IPS-NIHi7 (cell line): ENCODE measurements at regions not wholly inside any gene's neighbourhood (a gene's known extent, or its start where the extent isn't known, plus 50 kb on each side); places are given as distances from the start of the nearest gene placed in this dataset.
"Not testable (repeated sequence)": the region's sequence is repeated elsewhere in the genome, so short reads cannot be mapped to it uniquely, and the experiment has no call there.

ENCODE experiments used
- DNase-seq: peaks from one replicate; pipeline ENCODE4 v3.0.0; 2012; ENCODE audit warnings: mixed read lengths; ENCODE audit errors: extremely low spot score

DNA sequence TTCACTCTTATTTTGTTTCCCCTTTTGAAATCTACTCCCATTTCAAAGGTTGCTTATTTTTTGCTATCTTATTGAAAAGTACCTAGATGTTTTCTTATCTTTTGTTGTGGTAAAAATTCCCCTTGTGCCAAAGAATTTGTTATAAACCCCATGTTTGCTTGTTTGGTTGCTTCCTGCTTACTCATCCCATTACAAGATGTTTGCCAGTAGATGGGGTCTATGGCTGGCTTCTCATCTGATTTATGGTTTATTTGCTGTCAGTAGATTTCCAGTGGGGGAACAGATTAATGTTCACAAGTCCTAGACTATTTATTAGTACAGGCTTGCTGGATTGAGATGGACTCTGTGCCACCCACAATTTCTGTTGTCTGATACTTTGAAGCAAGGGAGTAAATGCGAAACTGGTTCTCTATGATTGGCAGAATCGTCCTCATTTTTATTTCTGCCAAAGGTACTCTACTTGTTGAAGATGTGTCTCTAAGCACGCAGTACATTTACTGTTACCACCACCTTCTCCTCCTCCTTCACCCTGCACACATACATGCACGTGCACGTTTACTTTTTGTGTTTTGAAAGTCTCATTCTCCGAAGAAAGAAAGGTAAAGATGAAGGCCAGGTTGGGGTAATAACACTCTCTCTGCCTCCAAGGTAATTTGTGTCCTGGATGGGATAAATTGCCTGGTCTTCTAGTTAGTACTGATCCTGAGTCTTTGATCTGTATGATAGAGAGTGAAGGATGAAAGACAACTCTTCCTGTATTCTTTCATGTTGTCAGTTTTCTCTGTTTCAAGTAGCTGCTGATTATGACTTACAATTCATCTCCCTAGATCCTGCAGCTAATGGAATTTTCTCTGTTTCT, 117.2 kb upstream of the ATP2B1 start:
- DNase-seq: no peak

DNA sequence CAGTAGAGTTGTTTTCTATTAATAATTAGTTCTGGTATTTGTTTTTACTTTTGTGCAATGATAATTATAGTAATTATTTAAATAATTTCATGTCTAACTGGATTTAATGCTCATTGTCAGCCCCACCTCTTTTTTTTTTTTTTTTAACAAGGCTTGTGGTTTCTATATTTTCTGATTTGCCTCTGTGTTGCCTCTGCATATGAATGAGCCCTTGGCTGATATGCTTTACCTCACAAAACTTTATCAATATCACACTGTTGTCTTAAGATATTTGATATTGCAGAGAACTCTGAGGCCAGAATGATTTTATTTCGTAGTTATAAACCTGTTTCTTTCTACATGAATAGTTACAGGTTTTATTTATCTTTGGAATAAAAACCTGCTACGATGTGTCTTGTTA, 116.2 kb upstream of the ATP2B1 start:
- DNase-seq: no peak

DNA sequence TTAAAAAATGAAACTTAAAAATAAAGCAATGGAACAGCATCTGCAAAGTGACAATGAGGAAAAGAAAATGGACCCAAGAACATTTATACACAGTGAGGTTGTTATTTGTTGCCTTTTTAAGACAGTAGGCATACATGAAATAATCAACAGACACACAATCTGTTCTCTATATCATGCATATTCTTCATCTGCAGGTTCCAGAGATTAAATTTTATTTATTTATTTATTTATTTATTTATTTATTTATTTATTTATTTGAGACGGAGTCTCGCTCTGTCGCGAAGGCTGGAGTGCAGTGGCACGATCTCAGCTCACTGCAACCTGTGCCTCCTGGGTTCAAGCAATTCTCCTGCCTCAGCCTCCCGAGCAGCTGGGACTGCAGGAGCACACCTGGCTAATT, 114.4 kb upstream of the ATP2B1 start:
- DNase-seq: not testable (repeated sequence)

DNA sequence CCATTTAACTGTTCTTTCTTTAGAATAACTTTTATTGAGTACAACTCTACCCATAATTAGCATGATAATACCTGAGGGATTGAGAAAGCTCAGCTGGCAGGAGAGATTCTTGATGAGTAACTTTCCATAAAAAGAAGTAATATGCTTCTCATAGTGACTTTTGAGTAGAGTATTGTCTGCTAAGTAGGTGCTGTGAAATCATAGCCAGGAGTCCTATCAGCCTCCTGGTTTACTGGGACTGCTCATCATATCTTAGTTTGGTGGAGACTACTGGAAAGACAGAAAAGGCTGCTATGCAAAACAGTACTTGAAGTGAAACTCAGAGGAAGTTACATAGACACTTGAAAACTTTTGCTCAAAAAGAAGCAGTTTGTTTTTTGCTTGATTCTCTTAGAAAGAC, 113.3 kb upstream of the ATP2B1 start:
- no peak for DNase-seq

DNA sequence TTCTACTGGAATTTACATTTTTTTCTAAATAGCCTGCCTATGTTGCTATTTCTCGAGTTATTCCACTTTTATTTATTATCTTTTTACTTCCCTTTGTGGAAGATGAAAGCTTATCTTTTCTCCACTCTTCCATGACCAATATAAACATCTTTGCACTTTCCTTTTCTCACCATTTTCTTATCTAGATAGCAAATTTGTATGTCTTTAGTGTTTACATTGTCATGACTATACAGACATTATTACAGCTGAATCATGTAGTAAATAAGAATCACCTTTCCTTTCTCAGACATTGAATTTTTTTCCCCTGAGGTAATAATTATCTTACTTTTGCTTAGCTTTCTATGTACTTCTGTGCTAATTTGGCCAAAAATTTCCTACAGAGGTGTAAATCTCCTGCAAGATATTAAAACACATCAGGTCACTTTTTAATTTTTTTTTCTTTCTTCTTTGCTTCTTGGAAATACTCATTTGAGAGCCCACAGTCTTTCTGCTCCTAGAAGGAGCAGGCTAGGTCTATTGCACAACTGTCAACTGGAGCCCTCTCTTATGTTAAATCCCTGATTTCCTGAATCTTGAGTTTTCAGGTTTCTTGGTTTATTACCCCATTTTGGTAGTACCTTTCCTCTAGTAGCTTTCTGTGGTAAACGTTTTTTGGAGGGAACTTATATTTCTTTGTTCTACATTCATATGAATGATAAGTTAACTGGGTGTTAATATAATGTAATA, 109.0 kb upstream of the ATP2B1 start:
- no peak for DNase-seq

DNA sequence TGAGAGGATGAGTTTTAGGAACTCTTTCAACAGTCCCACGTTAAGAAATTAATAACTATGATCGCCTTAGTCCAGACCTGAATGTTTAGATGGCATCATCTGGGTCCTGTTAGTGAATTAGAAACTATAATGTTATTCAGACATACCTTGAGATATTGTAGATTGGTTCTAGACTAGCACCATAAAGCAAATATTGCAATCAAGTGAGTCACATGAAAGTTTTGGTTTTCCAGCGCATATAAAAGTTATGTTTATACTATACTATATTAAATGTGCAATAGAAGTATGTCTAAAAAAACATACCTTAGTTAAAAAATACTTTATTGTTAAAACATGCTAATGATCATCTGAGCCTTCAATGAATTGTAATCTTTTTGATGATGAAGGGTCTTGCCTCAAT, 106.6 kb upstream of the ATP2B1 start:
- no peak for DNase-seq

DNA sequence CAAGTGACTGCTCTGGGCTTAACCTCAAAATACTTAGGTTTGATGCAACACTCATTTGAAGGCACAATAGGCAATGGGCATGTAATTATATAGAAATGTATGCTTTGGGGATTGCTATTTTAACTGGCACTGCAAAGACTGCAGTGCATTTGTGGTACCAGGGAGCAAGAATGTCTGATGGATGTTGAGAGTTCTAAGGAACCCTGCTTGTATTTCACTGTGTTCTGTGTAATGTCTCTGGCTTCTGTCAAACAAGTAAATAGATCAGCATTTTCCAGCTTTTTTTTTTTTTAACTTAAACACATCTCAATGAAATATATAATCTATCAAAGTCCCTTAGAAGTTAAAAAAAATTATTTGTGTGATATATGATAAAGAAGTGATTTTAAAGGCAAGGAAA, 94.8 kb upstream of the ATP2B1 start:
- no peak for DNase-seq

DNA sequence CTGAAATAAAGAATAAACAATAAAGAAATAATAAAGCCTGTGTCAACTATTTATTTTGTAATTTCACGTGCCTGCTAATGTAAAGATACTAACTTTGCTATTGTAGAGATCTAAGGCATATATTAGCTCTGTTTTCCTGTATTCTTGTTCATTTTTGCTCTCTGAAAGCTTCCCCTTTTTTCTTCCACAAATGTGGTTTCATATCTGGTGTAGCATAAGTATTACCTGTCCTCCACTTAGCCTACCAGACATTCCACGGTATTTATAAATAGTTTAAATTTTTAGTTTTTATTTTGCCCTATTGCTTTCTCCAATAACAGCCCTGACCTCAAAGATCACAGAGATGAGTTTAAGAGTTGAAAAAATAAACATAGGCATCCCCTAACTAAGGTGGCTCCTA, 92.6 kb upstream of the ATP2B1 start:
- no peak for DNase-seq

DNA sequence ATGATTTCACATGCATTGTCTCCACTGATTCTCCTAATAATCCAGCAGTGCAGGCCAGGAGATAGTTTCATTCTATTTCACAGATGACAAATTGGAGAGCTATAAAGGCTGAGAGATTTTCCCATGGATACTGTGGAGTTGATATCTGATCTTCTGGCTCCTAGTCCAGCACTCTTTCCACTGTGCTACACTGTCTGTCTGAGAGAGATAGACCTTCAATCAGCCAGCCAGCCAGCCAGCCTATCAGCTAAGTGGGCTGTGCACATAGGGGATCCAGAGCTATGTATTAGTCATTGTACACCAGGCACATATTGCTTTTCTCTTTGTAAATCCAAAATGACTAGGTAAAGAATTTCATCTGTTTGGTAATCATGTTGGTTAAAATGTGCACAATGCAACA, 91.8 kb upstream of the ATP2B1 start:
- DNase-seq: no peak

DNA sequence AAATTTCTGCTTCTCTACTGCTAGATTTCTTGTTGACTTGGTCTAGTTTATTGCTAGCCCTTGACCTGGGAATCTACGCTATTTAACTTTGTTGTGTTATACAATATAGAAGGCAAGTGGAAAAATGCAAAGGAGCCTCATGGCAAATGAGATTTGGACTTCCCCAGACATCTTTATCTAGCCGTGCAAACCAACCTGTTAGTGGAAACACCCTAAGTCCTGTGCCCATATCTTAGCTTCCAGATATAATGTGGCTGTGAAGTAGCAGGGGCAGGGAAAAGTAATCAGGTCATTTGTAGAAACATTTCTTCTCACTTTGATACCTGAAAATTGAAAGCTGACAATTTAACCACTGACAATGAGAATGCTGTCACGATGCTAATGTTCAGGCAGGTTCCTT, 90.7 kb upstream of the ATP2B1 start:
- no peak for DNase-seq

DNA sequence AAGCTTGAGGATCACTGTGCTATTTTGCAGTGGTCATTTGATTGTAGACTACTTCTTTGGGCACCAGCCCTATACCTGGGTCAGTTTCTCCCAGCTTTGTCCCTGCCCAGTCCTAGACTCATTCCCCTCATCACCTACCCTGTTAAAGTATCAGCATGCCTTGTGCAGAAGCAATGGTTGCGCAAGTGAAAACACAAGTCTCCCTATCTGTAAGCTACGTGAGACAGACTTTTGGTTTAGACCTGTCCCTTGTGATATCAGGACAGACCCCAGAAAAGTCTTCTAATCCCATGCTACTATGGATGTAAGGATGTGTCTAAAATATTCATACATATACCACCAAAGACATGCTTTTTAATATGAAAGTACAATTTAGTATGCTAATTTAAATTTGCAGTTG, 88.8 kb upstream of the ATP2B1 start:
- DNase-seq: no peak

DNA sequence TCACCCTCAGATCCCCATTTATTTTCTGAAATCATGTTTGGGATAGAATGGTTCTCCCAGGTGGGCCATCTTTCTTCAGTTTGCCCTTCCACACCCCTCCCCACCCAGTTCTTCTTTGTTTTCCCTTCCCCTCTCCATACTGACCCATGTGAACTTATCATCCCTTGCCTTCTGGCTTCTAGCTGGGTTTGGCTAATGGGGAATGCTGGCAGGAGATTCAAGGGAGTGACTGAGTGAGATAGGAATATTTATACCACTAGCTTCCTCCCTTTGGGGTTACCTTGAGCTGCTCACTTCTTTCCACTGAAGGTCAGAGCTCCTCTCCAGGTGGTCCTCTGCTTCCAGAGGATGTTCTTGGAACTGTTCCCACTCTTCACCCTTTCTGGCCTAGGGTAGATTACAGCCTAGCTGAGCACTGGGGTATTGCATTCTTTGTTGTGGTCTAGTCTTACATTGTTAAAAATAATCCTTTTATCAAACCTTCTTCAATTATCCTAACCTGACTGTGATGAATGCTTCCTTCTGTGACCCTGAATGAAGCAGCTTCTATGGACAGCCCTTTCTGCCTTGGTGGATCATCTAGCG, 88.3 kb upstream of the ATP2B1 start:
- DNase-seq: no peak

DNA sequence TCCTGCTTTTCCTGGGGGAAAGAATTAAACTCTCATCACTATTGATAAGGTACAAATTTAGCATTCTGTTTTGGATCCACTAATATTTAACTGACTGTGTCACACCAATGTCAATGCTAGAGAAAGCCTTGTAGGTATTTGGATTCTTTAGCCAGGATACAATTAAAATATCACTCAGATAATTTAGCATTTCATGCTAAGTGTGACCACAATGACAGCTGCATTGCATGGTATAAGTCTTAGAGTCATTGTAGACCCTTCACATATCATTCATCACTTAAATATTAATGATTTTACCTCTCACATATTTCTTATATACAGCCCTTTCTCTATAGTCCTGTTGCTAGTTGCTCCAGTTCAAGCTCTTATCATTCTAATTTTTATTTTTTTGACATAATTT, 85.3 kb upstream of the ATP2B1 start:
- no peak for DNase-seq

DNA sequence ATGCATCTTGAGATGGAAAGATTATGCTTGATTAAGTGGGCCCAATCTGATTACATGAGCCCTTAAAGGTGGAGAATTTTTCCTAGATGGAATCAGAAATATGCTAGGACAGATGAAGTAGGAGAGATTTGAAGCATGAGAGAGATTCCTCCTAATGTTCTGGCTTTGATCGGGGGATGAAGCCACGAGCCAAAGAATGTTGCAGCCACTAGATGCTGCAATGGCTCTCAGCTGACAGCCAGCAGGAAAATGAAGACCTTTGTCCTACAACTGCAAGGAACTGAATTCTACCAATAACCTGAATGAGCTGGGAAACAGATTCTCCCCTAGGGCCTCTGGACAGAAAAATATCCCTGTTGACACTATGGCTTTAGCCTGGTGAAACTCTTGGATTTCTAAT, 82.6 kb upstream of the ATP2B1 start:
- no peak for DNase-seq

DNA sequence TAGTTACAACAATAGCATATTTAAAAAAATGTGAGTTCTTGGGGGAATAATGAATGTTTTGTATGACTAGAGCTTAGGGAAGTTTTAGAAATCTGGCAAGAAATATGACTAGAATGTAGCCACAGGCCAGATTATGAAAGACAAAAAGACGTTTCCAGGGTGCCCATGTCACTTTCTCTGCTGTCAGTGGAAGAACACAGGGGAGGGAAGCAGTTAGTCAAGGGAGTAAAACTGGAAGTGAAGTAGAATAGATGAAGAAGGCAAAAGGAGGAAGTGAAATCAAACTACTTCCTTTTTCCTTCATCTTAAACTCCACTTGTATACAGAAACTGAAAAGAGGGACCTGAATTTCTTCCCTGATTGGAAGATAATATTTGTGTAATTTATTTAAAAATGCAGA, 81.2 kb upstream of the ATP2B1 start:
- no peak for DNase-seq

DNA sequence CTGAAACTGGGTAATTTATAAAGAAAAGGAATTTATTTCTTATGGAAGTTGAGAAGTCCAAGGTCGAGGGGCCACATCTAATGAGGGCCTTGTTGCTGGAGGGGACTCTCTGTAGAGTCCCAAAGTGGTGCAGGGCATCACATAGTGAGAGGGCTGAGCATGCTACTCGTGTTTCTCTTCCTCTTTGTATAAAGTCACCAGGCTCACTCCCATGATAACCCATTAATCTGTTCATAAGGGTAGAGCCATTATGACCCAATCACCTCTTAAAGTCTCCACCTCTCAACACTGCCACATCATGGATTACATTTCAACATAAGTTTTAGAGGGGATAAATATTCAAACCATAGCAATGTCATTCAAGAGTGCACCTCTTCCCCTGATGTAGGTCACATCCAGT, 79.1 kb upstream of the ATP2B1 start:
- DNase-seq: no peak

DNA sequence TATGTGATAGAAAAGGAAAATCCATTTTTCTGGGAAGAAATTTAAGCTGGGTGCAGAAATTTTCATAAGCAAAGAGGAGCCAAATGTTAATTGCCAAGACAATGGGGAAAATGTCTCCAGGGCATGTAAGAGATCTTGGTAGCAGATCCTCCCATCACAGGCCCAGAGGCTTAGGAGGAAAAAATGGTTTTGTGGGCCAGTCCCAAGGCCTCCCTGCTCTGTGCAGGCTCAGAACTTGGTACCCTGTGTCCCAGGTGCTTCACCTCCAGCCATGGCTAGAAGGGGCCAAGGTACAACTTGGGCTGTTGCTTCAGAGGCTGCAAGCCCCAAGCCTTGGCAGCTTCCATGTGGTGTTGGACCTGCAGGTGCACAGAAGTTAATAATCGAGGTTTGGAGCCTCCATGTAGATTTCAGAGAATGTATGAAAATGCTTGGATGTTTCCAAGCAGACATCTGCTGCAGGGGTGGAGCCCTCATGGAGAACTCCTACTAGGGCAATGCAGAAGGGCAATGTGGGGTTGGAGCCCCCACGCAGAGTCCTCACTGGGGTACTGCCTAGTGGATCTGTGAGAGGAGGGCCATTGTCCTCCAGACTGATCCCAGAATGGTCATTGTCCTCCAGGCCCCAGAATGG, 77.7 kb upstream of the ATP2B1 start:
- DNase-seq: no peak

DNA sequence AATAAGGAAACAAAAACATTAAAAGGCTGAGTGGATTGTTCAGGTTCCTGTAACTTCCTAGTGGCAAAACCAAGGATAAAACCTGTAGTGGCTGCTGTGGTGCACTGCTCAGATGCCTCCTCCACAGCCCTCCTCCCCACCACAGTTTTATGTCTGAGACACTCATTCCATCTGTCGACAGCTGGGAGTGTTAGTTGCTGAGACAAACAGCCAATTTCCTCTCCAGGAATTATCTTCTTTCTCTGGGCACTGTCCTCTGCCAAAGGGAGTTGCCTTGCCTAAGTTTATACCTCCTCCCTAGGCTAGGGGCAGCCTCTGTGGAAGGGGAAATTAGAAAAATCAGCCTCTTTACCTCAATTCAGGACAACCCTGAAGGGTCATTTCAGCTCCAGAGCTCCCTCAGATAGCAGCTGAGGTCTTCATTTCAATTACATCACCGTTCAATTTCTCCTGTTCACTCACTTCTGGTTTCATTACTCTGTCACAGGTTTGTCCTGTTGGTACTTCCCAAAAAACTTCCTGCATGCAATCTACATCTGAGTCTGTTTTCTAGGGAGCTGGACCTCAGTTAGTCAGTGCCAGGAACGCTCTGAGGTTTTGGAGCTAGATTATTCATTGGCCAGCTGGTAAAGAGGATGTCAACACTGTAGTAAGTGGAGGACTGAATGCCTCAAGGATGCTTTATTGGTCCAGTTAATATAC, 74.9 kb upstream of the ATP2B1 start:
- peak; percentile 12 for DNase-seq

DNA sequence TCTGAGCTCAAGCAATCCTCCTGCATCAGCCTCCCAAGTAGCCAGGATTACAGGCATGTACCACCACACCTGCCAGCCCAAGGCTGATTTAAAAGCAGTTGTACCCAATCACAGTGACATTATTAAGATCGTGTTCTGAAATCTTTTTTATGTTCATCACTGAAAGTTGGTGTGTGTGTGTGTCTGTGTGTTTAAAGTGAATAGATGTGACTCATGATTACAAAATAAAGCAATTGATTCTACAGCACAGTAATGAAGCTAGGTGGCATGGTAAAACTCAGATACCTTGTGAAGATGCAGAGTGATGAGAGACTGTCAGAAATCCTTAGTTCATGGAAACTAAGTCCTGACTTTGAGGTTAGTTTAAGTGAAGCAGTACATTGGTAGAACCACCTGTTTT, 74.2 kb upstream of the ATP2B1 start:
- DNase-seq: no peak

DNA sequence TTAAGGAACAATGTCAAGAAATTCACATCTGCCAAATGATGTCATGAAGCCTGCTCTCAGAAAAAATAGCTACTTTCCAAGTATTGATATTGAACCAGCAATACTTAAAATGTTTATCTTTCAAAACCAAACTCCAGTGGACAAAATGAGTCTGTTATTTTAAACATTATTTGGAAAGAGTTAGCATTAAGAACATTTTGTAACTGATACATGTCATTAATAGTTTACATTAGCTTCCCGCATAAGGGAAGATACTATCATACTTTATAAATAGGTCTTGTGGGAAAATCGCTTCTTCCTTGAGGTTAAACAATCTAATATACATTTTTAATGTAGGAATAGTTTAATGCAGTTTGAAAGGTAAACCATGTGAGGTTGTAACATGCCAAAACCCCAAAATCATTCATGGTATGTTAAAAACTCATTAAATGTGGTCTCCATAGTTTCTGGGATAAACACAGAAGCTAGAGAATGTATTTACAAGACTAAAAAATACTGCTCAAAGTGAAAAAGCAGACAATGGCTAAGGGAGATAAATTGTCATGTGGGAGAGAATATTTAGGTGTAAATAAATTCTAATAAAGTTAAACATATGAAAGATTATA, 73.4 kb upstream of the ATP2B1 start:
- no peak for DNase-seq

DNA sequence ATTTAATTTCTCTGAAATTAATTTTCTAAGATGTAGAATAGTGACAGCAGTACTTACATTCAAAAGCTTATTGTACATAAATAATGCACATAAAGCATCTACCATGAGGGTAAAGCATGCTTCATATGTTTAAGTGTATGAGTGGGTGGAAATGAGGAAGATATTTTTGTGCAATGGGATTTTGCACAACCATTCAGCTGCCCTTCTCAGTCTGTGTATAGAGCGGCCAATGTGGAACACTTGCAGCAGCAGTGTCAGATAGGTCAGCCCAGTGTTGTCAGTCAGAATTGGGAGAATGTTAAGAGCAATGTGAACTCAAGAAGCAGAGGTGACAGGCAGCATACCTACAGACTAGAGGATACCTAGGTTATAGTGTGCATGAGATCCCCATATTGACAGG, 72.5 kb upstream of the ATP2B1 start:
- DNase-seq: no peak

DNA sequence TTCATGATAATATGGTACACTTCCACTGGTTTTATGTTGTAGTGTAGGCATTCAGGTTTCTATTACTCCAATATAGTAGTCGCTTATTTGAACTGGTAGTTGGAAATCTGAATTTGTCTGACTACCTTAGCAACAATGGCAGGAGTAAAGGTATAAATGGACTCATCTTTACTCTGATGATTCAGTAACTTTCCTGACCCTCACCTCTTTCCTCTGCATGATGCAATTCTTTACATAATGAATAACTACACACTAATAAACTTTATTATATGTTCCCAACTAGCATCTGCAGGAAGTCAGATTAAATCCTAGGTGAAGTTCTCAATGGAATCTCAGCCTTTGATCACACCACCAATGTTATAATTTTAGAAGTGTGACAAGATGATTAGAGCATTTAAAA, 70.5 kb upstream of the ATP2B1 start:
- DNase-seq: no peak
